22Rv1 (cell line): ENCODE measurements at regions not wholly inside any gene's neighbourhood (a gene's known extent, or its start where the extent isn't known, plus 50 kb on each side); places are given as distances from the start of the nearest gene placed in this dataset.

Experiments
- ZFX ChIP-seq: fragments of 450-650 bp; IDR thresholded peaks from 2 replicates; pipeline ENCODE4 v1.6.1; 2017; ENCODE audit warnings: antibody characterized with exemption, borderline replicate concordance
- TF ChIP-seq, protein P1 (sequence below): fragments of 450-650 bp; IDR thresholded peaks from 2 replicates; pipeline ENCODE4 v1.5.1; 2017; ENCODE audit warnings: mild to moderate bottlenecking

DNA sequence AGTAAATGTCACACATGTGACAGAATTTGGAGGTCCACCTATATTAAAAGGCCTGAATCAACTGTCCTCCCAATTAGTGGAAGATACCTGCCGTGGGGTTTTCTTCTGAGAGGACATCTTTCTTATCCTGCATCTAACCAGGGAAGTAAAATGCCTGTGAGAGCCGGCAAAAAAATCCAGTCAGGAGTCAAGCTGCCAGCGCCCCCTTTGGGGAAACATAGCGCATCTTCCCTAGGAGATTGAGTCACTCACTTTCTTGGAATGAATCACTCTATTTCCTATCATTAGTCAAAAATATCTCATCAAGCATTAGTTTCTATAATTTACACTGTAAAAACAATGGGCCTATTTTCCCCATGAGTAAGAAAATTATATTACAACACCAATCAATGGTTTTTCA lies 66.4 kb upstream of the ANK3 start:
- TF ChIP-seq, protein P1, sequence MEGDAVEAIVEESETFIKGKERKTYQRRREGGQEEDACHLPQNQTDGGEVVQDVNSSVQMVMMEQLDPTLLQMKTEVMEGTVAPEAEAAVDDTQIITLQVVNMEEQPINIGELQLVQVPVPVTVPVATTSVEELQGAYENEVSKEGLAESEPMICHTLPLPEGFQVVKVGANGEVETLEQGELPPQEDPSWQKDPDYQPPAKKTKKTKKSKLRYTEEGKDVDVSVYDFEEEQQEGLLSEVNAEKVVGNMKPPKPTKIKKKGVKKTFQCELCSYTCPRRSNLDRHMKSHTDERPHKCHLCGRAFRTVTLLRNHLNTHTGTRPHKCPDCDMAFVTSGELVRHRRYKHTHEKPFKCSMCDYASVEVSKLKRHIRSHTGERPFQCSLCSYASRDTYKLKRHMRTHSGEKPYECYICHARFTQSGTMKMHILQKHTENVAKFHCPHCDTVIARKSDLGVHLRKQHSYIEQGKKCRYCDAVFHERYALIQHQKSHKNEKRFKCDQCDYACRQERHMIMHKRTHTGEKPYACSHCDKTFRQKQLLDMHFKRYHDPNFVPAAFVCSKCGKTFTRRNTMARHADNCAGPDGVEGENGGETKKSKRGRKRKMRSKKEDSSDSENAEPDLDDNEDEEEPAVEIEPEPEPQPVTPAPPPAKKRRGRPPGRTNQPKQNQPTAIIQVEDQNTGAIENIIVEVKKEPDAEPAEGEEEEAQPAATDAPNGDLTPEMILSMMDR: no peak
- no peak for TF ChIP-seq ZFX
